GM18499 (cell line): ENCODE measurements at regions not wholly inside any gene's neighbourhood (a gene's known extent, or its start where the extent isn't known, plus 50 kb on each side); places are given as distances from the start of the nearest gene placed in this dataset.
"Not testable (repeated sequence)": the region's sequence is repeated elsewhere in the genome, so short reads cannot be mapped to it uniquely, and the experiment has no call there.

ENCODE experiments used
- ATAC-seq: cut with Tn5 transposase; IDR thresholded peaks from one replicate; pipeline ENCODE4 v1.9.1; 2021; ENCODE audit warnings: moderate number of reproducible peaks; ENCODE audit not compliant: insufficient read depth, unreplicated experiment

GRCh38 chr1:121517586-121518230 lies 332.9 kb downstream of the SRGAP2C start:
- ATAC-seq = no peak

GRCh38 chr1:121518726-121519041 lies 333.9 kb downstream of the SRGAP2C start:
- no peak for ATAC-seq

- no peak for ATAC-seq
Observed at GRCh38 chr1:121519042-121519755, 334.4 kb downstream of the SRGAP2C start.

- not testable (repeated sequence) for ATAC-seq
Observed at GRCh38 chr1:121519756-121520286, 335.0 kb downstream of the SRGAP2C start.

GRCh38 chr1:121522061-121522759 lies 337.4 kb downstream of the SRGAP2C start:
- ATAC-seq = no peak

- ATAC-seq = not testable (repeated sequence)
Observed at GRCh38 chr1:121523112-121523511, 338.3 kb downstream of the SRGAP2C start.

- no peak for ATAC-seq
Observed at GRCh38 chr1:121525355-121525754, 340.6 kb downstream of the SRGAP2C start.

GRCh38 chr1:121528958-121529357 lies 344.2 kb downstream of the SRGAP2C start:
- ATAC-seq = not testable (repeated sequence)

- ATAC-seq = not testable (repeated sequence)
Observed at GRCh38 chr1:121530026-121530425, 345.3 kb downstream of the SRGAP2C start.

GRCh38 chr1:121531747-121532146 lies 347.0 kb downstream of the SRGAP2C start:
- ATAC-seq = not testable (repeated sequence)

GRCh38 chr1:121538148-121538547 lies 353.4 kb downstream of the SRGAP2C start:
- ATAC-seq = not testable (repeated sequence)

- ATAC-seq = no peak
Observed at GRCh38 chr1:121538943-121539575, 354.3 kb downstream of the SRGAP2C start.

- ATAC-seq = not testable (repeated sequence)
Observed at GRCh38 chr1:121543988-121544387, 359.2 kb downstream of the SRGAP2C start.

GRCh38 chr1:121544500-121544899 lies 359.7 kb downstream of the SRGAP2C start:
- ATAC-seq = no peak

GRCh38 chr1:121545899-121546298 lies 361.1 kb downstream of the SRGAP2C start:
- ATAC-seq = not testable (repeated sequence)

- no peak for ATAC-seq
Observed at GRCh38 chr1:121546830-121547591, 362.2 kb downstream of the SRGAP2C start.

GRCh38 chr1:121547726-121548125 lies 363.0 kb downstream of the SRGAP2C start:
- not testable (repeated sequence) for ATAC-seq

- ATAC-seq = not testable (repeated sequence)
Observed at GRCh38 chr1:121550817-121551216, 366.0 kb downstream of the SRGAP2C start.

GRCh38 chr1:121551491-121551890 lies 366.7 kb downstream of the SRGAP2C start:
- not testable (repeated sequence) for ATAC-seq

GRCh38 chr1:121556560-121556959 lies 371.8 kb downstream of the SRGAP2C start:
- not testable (repeated sequence) for ATAC-seq
